IMR-90 (cell line): ENCODE measurements at regions not wholly inside any gene's neighbourhood (a gene's known extent, or its start where the extent isn't known, plus 50 kb on each side); places are given as distances from the start of the nearest gene placed in this dataset.

Experiments used
- ATAC-seq: fragments of 200-7000 bp; cut with Tn5 transposase; 2 replicates; pipeline ENCODE4 v1.9.1; 2020; ENCODE audit warnings: low read depth, mild to moderate bottlenecking, moderate library complexity
- BruUV-seq: library from RNA; stranded (reverse); fragments of 400-500 nt; replicated peaks from 2 replicates; lab custom pipeline; 2021; lab: Mats Ljungman, UMichigan
- CTCF ChIA-PET: fragments of 300-600 bp; formaldehyde crosslinking; extraction: SDS; loops from one replicate; lab custom pipeline; 2021; ENCODE audit warnings: antibody characterized with exemption; lab: Yijun Ruan, JAX
- POLR2A ChIA-PET: fragments of 300-600 bp; sonication (Branson Sonifier 250); formaldehyde crosslinking; loops from one replicate; lab custom pipeline; 2022; ENCODE audit warnings: antibody characterized with exemption; ENCODE audit not compliant: unreplicated experiment; lab: Charles Lee
- DNase-seq: peaks from one replicate; pipeline ENCODE4 v3.0.0; 2013
- H2AFZ ChIP-seq: replicated peaks from 2 replicates; pipeline ENCODE3; 2013; ENCODE audit warnings: low read length, mild to moderate bottlenecking; ENCODE audit not compliant: poor library complexity
- H2AK5ac ChIP-seq: 2 replicates; pipeline ENCODE4 v1.6.1; 2013; ENCODE audit warnings: low read depth, low read length, inconsistent platforms
- H2AK9ac ChIP-seq: replicated peaks from 2 replicates; pipeline ENCODE3; 2013; ENCODE audit warnings: mild to moderate bottlenecking, low read depth, low read length, moderate library complexity; ENCODE audit not compliant: poor library complexity
- H2BK120ac ChIP-seq: 2 replicates; pipeline ENCODE4 v1.6.1; 2013; ENCODE audit warnings: low read depth, low read length, inconsistent platforms
- H2BK15ac ChIP-seq: 3 replicates; pipeline ENCODE4 v1.6.1; 2013; ENCODE audit warnings: low read depth, low read length, inconsistent platforms
- H2BK20ac ChIP-seq: 2 replicates; pipeline ENCODE4 v1.6.1; 2013; ENCODE audit warnings: low read depth, mild to moderate bottlenecking, inconsistent platforms, low read length, moderate library complexity
- H2BK5ac ChIP-seq: 2 replicates; pipeline ENCODE4 v1.6.1; 2013; ENCODE audit warnings: mild to moderate bottlenecking, low read depth, low read length, inconsistent platforms; ENCODE audit not compliant: poor library complexity, severe bottlenecking
- H3K14ac ChIP-seq: replicated peaks from 2 replicates; pipeline ENCODE4 v1.6.1; 2013; ENCODE audit warnings: low read depth, low read length, inconsistent platforms
- H3K18ac ChIP-seq: 2 replicates; pipeline ENCODE4 v1.6.1; 2013; ENCODE audit warnings: low read depth, low read length, control low read depth
- H3K23ac ChIP-seq: 2 replicates; pipeline ENCODE4 v1.6.1; 2013; ENCODE audit warnings: low read depth, low read length, inconsistent platforms
- H3K27ac ChIP-seq: 2 replicates; pipeline ENCODE4 v1.5.1; 2013; ENCODE audit warnings: mild to moderate bottlenecking, control low read depth, low read length; ENCODE audit not compliant: insufficient read depth
- H3K27me3 ChIP-seq: 2 replicates; pipeline ENCODE4 v1.6.1; 2013; ENCODE audit warnings: low read length; ENCODE audit not compliant: control insufficient read depth, insufficient read depth
- H3K36me3 ChIP-seq: 2 replicates; pipeline ENCODE4 v1.6.1; 2013; ENCODE audit warnings: low read length, mixed read lengths; ENCODE audit not compliant: control insufficient read depth, insufficient read depth
- H3K4ac ChIP-seq: 2 replicates; pipeline ENCODE4 v1.6.1; 2013; ENCODE audit warnings: low read depth, low read length, inconsistent platforms
- H3K4me1 ChIP-seq: 2 replicates; pipeline ENCODE4 v1.6.1; 2013; ENCODE audit warnings: low read length, mixed read lengths; ENCODE audit not compliant: control insufficient read depth, insufficient read depth
- H3K4me2 ChIP-seq: 2 replicates; pipeline ENCODE4 v1.6.1; 2013; ENCODE audit warnings: low read depth, mild to moderate bottlenecking, control low read depth, low read length, moderate library complexity
- H3K4me3 ChIP-seq: 2 replicates; pipeline ENCODE4 v1.5.1; 2013; ENCODE audit warnings: low read depth, mild to moderate bottlenecking, control low read depth, low read length, moderate library complexity; ENCODE audit not compliant: insufficient read depth
- H3K56ac ChIP-seq: 2 replicates; pipeline ENCODE4 v1.6.1; 2013; ENCODE audit warnings: low read length, inconsistent platforms; ENCODE audit not compliant: insufficient read depth; ENCODE audit errors: extremely low read depth
- H3K79me1 ChIP-seq, 2 experiments: 2 replicates each; pipeline ENCODE4 v1.6.1; 2013; ENCODE audit warnings: low read length in 2 of 2, inconsistent platforms in 1 of 2, low read depth in 1 of 2
- H3K9ac ChIP-seq: 2 replicates; pipeline ENCODE4 v1.6.1; 2013; ENCODE audit warnings: low read depth, low read length, control low read depth
- H3K9me1 ChIP-seq: 2 replicates; pipeline ENCODE4 v1.6.1; 2013; ENCODE audit warnings: low read length, inconsistent platforms; ENCODE audit not compliant: insufficient read depth
- H3K9me3 ChIP-seq: 2 replicates; pipeline ENCODE4 v1.6.1; 2013; ENCODE audit warnings: low read length; ENCODE audit not compliant: control insufficient read depth, insufficient read depth
- H4K20me1 ChIP-seq: 2 replicates; pipeline ENCODE4 v1.6.1; 2013; ENCODE audit warnings: low read length, inconsistent platforms; ENCODE audit not compliant: insufficient read depth
- H4K5ac ChIP-seq: 2 replicates; pipeline ENCODE4 v1.6.1; 2013; ENCODE audit warnings: mild to moderate bottlenecking, low read depth, low read length, control low read depth
- H4K8ac ChIP-seq, 2 experiments: 2 replicates each; pipeline ENCODE4 v1.6.1; 2013; ENCODE audit warnings: low read depth in 2 of 2, low read length in 2 of 2, control low read depth in 1 of 2, inconsistent platforms in 1 of 2
- H4K91ac ChIP-seq: 2 replicates; pipeline ENCODE4 v1.6.1; 2013; ENCODE audit warnings: low read depth, low read length, inconsistent platforms; ENCODE audit not compliant: insufficient read depth
- CEBPB ChIP-seq: IDR thresholded peaks from 2 replicates; pipeline ENCODE4 v1.6.1; 2012; ENCODE audit warnings: low read depth, low read length, improper control_type of control experiment
- CHD1 ChIP-seq: IDR thresholded peaks from 2 replicates; pipeline ENCODE4 v1.6.1; 2012; ENCODE audit warnings: low read depth, low read length, improper control_type of control experiment
- MAFK ChIP-seq: IDR thresholded peaks from 2 replicates; pipeline ENCODE4 v1.6.1; 2012; ENCODE audit warnings: low read depth, low read length, improper control_type of control experiment
- MAZ ChIP-seq: IDR thresholded peaks from 2 replicates; pipeline ENCODE4 v1.6.1; 2012; ENCODE audit warnings: low read depth, mild to moderate bottlenecking, low read length, improper control_type of control experiment, moderate library complexity, borderline replicate concordance
- MXI1 ChIP-seq: IDR thresholded peaks from 2 replicates; pipeline ENCODE4 v1.6.1; 2012; ENCODE audit warnings: low read depth, mild to moderate bottlenecking, low read length, moderate library complexity, borderline replicate concordance
- NFE2L2 ChIP-seq: fragments of 150-350 bp; IDR thresholded peaks from 2 replicates; pipeline ENCODE4 v1.6.1; 2016; ENCODE audit warnings: low read depth, mild to moderate bottlenecking, low read length
- RFX5 ChIP-seq: IDR thresholded peaks from 2 replicates; pipeline ENCODE4 v1.8.0; 2012; ENCODE audit warnings: low read depth, mild to moderate bottlenecking, low read length, moderate library complexity
- SMC3 ChIP-seq: fragments of 150-350 bp; IDR thresholded peaks from 2 replicates; pipeline ENCODE4 v1.6.1; 2016; ENCODE audit warnings: low read depth, mild to moderate bottlenecking, antibody characterized with exemption, low read length, moderate library complexity
- dilution Hi-C: fragments of 300-500 bp; cut with HindIII; formaldehyde crosslinking; loops from one replicate; pipeline ENCODE4 v1.14.3; 2018; ENCODE audit warnings: low sequenced_read_pairs; ENCODE audit not compliant: unreplicated experiment
- in situ Hi-C: fragments of 300-500 bp; cut with MboI; formaldehyde crosslinking; loops from 3 replicates; pipeline ENCODE4 v1.14.3; 2019; ENCODE audit warnings: low sequenced_read_pairs, inconsistent platforms, mixed read lengths
- intact Hi-C: fragments of 100-400 bp; cut with micrococcal nuclease; formaldehyde crosslinking; loops from 2 replicates; pipeline ENCODE4 v1.10.0; 2022
- TF ChIP-seq, protein P1 (sequence below): conservative IDR thresholded peaks from 2 replicates; pipeline ENCODE4 v1.5.1; 2012; ENCODE audit warnings: mild to moderate bottlenecking, low read depth, low read length, improper control_type of control experiment
- TF ChIP-seq, protein P2 (sequence below): fragments of 150-350 bp; IDR thresholded peaks from 2 replicates; pipeline ENCODE4 v1.6.1; 2016; ENCODE audit warnings: low read depth, mild to moderate bottlenecking, low read length, moderate library complexity, borderline replicate concordance
- TF ChIP-seq, protein P3 (sequence below): fragments of 150-350 bp; IDR thresholded peaks from 2 replicates; pipeline ENCODE4 v1.6.1; 2017; ENCODE audit warnings: mild to moderate bottlenecking, antibody characterized with exemption, low read length, low read depth

DNA sequence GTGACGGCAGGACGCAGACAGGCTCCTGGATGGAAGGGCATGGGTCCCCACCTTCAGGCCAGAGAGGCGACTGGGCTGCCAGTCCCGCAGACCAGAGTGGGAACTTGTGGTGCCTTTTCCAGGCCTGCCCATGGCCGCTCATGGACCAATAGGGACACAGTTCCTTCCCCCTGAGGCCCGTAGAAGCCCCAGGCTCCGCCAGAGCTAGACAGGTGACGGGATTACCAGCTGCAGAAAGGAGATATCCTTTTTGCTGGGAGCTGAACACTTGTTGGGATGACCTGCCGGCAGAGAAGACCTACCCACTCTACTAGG lies 73.6 kb upstream of the RASSF8 start (continued):
- TF ChIP-seq, protein P1, sequence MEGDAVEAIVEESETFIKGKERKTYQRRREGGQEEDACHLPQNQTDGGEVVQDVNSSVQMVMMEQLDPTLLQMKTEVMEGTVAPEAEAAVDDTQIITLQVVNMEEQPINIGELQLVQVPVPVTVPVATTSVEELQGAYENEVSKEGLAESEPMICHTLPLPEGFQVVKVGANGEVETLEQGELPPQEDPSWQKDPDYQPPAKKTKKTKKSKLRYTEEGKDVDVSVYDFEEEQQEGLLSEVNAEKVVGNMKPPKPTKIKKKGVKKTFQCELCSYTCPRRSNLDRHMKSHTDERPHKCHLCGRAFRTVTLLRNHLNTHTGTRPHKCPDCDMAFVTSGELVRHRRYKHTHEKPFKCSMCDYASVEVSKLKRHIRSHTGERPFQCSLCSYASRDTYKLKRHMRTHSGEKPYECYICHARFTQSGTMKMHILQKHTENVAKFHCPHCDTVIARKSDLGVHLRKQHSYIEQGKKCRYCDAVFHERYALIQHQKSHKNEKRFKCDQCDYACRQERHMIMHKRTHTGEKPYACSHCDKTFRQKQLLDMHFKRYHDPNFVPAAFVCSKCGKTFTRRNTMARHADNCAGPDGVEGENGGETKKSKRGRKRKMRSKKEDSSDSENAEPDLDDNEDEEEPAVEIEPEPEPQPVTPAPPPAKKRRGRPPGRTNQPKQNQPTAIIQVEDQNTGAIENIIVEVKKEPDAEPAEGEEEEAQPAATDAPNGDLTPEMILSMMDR: no peak

DNA sequence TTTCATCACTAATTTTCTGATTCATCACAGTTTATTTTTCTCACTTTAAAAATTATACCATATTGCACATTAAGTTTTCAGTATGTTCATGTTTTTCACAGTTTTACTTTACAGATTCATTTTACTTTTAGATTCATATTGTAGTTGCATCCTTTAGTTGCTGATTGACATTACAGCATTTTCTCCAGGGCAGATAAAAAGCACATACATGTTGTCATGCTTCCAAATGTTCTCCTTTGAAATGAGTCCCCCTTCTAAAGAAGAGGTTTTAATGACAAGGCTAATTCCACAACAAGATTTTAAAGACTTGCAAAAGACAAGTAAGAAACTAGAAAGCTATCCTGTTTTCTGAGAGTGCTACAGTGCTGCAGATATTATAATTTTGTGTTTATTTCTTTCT lies 72.1 kb upstream of the RASSF8 start:
- Histone ChIP-seq H3K9me1 (no peaks in the 10 kb centered on the region), H3K4me3 (no peak overlapping the region), H2BK20ac (no peak overlapping the region), H4K5ac (no peak overlapping the region), H3K4me1 (no peaks in the 10 kb centered on the region), H3K23ac (no peak overlapping the region), H3K18ac (no peak overlapping the region), H2BK120ac (no peak overlapping the region), H4K8ac (no peak overlapping the region), H3K14ac (no peak overlapping the region), H4K91ac (no peak overlapping the region), H3K27me3 (peaks cover 2% of the 10 kb centered on the region; the same call in 1 of the 2 replicates), H2BK5ac (no peak overlapping the region), H3K4me2 (no peak overlapping the region), H3K56ac (no peak overlapping the region), H3K9ac (no peak overlapping the region), H3K27ac (no peak overlapping the region), H2BK15ac (no peak overlapping the region), H4K20me1 (no peaks in the 10 kb centered on the region), H3K79me1 (no peaks in the 10 kb centered on the region), H3K4ac (no peak overlapping the region), H2AK5ac (no peak overlapping the region), H3K36me3 (no peaks in the 10 kb centered on the region), H2AFZ (no peak overlapping the region), H2AK9ac (no peak overlapping the region), H3K9me3 (no peaks in the 10 kb centered on the region)
- BruUV-seq: no TSS peak
- DNase-seq: no peak
- in situ Hi-C loops: no loop called here
- ChIA-PET POLR2A (no interaction called here), CTCF (interaction anchor here (0.7 kb wide), 1 partner anchor 732 kb away, joined by 10 read pairs; no protein-coding TSS in a partner anchor)
- dilution Hi-C loops: no loop called here
- intact Hi-C loops: no loop called here
- TF ChIP-seq, protein P2, sequence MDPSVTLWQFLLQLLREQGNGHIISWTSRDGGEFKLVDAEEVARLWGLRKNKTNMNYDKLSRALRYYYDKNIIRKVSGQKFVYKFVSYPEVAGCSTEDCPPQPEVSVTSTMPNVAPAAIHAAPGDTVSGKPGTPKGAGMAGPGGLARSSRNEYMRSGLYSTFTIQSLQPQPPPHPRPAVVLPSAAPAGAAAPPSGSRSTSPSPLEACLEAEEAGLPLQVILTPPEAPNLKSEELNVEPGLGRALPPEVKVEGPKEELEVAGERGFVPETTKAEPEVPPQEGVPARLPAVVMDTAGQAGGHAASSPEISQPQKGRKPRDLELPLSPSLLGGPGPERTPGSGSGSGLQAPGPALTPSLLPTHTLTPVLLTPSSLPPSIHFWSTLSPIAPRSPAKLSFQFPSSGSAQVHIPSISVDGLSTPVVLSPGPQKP: no peak
- TF ChIP-seq SMC3: no peak
- no peak for TF ChIP-seq CEBPB
- TF ChIP-seq, protein P3, sequence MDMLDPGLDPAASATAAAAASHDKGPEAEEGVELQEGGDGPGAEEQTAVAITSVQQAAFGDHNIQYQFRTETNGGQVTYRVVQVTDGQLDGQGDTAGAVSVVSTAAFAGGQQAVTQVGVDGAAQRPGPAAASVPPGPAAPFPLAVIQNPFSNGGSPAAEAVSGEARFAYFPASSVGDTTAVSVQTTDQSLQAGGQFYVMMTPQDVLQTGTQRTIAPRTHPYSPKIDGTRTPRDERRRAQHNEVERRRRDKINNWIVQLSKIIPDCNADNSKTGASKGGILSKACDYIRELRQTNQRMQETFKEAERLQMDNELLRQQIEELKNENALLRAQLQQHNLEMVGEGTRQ: no peak
- TF ChIP-seq, protein P1: no peak
- TF ChIP-seq MXI1: no peak
- no peak for TF ChIP-seq RFX5
- no peak for TF ChIP-seq MAZ
- no peak for TF ChIP-seq MAFK
- TF ChIP-seq CHD1: no peak
- TF ChIP-seq NFE2L2: no peak
- no peak for ATAC-seq
